ENCODE measurements at regions not wholly inside any gene's neighbourhood (a gene's known extent, or its start where the extent isn't known, plus 50 kb on each side); places are given as distances from the start of the nearest gene placed in this dataset.

DNA sequence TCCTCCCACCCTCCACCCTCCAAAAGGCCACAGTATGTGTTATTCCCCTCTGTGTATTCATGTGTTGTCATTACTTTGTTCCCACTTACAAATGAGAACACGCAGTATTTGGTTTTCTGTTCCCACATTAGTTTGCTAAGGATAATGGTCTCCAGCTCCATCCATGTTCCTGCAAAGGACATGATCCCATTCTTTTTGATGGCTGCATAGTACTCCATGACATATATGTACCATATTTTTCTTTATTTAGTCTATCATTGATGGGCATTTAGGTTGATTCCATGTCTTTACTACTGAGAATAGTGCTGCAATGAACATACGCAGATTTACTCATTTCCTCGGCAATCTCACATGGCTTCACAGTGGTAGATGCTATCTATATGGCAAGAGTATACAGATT, 453.6 kb upstream of the CFAP20DC start:
- TF ChIP-seq EZH2 (optimal IDR thresholded peaks at IDR 0.05; ENCODE audit: low read depth, low read length), result no peak
- TF ChIP-seq, protein P1, sequence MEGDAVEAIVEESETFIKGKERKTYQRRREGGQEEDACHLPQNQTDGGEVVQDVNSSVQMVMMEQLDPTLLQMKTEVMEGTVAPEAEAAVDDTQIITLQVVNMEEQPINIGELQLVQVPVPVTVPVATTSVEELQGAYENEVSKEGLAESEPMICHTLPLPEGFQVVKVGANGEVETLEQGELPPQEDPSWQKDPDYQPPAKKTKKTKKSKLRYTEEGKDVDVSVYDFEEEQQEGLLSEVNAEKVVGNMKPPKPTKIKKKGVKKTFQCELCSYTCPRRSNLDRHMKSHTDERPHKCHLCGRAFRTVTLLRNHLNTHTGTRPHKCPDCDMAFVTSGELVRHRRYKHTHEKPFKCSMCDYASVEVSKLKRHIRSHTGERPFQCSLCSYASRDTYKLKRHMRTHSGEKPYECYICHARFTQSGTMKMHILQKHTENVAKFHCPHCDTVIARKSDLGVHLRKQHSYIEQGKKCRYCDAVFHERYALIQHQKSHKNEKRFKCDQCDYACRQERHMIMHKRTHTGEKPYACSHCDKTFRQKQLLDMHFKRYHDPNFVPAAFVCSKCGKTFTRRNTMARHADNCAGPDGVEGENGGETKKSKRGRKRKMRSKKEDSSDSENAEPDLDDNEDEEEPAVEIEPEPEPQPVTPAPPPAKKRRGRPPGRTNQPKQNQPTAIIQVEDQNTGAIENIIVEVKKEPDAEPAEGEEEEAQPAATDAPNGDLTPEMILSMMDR (IDR thresholded peaks at IDR 0.05; ENCODE audit: low read length), result no peak
- TF ChIP-seq EZH2phosphoT487 (IDR thresholded peaks at IDR 0.05; ENCODE audit: low read length), result no peak

Measured in MM.1S (cell line).